Neural crest cell (in vitro differentiated cells): ENCODE measurements at regions not wholly inside any gene's neighbourhood (a gene's known extent, or its start where the extent isn't known, plus 50 kb on each side); places are given as distances from the start of the nearest gene placed in this dataset.

ENCODE experiments used
- DNase-seq: peaks from one replicate; pipeline ENCODE4 v3.0.0; 2021; ENCODE audit warnings: low read depth, mixed read lengths, low spot score
- H3K27ac Mint-ChIP-seq: one replicate; pipeline ENCODE4 v1.8.0; 2021; ENCODE audit warnings: mild to moderate bottlenecking, mixed read lengths; ENCODE audit not compliant: unreplicated experiment
- H3K27me3 Mint-ChIP-seq: 2 replicates; pipeline ENCODE4 v1.8.0; 2021; ENCODE audit warnings: low read depth, mild to moderate bottlenecking, mixed read lengths
- H3K36me3 Mint-ChIP-seq: 2 replicates; pipeline ENCODE4 v1.8.0; 2021; ENCODE audit warnings: low read depth, mild to moderate bottlenecking, mixed read lengths
- H3K4me1 Mint-ChIP-seq: 2 replicates; pipeline ENCODE4 v1.8.0; 2021; ENCODE audit warnings: mixed read lengths
- H3K4me3 Mint-ChIP-seq: one replicate; pipeline ENCODE4 v1.8.0; 2021; ENCODE audit warnings: mild to moderate bottlenecking, mixed read lengths
- H3K9me3 Mint-ChIP-seq: 2 replicates; pipeline ENCODE4 v1.8.0; 2021; ENCODE audit warnings: mixed read lengths
- CTCF ChIP-seq: fragments of 200-600 bp; sonication (generic); conservative IDR thresholded peaks from 2 replicates; pipeline ENCODE4 v1.5.0; 2021; ENCODE audit warnings: antibody characterized with exemption, mild to moderate bottlenecking

- Mint-ChIP-seq H3K9me3 (no peaks in the 10 kb centered on the region), H3K27ac (no peak overlapping the region), H3K36me3 (no peaks in the 10 kb centered on the region), H3K4me3 (no peak overlapping the region), H3K4me1 (no peaks in the 10 kb centered on the region), H3K27me3 (peaks cover 54% of the 10 kb centered on the region)
- no peak for DNase-seq
- TF ChIP-seq CTCF, result no peak
Measured at GRCh38 chr10:123570051-123570897, 95.9 kb upstream of the GPR26 start.

DNA sequence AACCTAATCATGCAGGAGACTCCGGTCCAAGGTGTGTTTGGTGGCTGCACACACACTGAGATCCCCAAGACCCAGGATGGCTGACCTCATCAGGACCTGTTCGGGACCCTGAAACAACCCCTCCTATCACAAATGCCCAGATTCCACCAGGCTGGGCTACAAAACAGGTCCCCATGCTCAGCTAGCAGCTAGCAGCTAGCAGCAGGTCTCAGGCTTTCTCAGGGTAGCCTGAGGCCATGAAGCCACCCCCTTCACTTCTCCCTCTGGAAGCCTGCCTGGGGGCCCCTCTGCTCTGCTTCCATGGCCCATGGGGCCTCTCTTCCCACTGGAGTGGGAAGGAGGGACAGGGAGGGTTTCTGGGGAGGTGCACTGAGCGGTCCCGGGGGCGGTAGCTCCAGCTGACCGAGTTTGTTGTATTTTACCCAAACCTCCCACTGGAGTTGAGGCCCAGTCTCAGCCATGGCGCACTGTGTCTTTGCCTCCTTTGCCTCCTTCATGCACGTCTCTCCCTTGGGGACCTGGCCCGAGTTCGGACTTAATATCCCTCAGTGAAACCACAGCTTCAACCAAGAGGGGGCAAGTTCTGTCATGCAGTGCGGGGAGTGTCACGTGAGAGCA, 95.1 kb upstream of the GPR26 start:
- no peak for DNase-seq
- peaks cover 53% of the 10 kb centered on the region for H3K27me3 Mint-ChIP-seq

DNA sequence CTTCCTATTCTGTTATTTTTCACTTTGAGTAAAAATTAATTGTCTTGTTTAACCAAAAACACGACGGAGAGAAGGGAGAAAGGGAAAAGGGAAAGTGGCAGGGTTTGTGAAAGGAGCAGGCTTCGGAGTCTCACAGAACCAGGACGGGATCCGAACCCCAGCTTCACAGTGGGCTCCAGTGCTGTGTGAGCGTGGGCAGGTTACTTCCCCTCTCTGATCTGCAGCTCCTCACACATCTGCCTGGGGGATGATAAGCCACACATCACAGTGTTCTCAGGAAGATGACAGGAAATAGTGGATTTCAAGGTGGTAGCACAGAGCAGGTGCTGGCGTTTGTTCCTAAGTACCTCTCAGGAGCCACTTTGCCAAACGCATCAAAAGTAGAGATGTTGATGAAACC, 94.2 kb upstream of the GPR26 start:
- Mint-ChIP-seq H3K27ac (peak overlapping the region; percentile 35), H3K4me1 (no peaks in the 10 kb centered on the region), H3K36me3 (no peaks in the 10 kb centered on the region), H3K27me3 (peaks cover 60% of the 10 kb centered on the region), H3K4me3 (no peak overlapping the region), H3K9me3 (no peaks in the 10 kb centered on the region)
- TF ChIP-seq CTCF, result no peak
- DNase-seq, result no peak

More for the DNA sequence above, 95.1 kb upstream of the GPR26 start:
- Mint-ChIP-seq H3K9me3 (no peaks in the 10 kb centered on the region), H3K36me3 (no peaks in the 10 kb centered on the region), H3K4me3 (no peak overlapping the region), H3K27ac (no peak overlapping the region), H3K4me1 (no peaks in the 10 kb centered on the region)
- TF ChIP-seq CTCF, result no peak

- TF ChIP-seq CTCF, result peak; percentile 71
- Mint-ChIP-seq H3K36me3 (no peaks in the 10 kb centered on the region), H3K27me3 (peaks cover 63% of the 10 kb centered on the region), H3K4me1 (no peaks in the 10 kb centered on the region), H3K4me3 (no peak overlapping the region), H3K27ac (no peak overlapping the region), H3K9me3 (no peaks in the 10 kb centered on the region)
- peak; percentile 49 for DNase-seq
Measured at GRCh38 chr10:123573236-123574108, 92.7 kb upstream of the GPR26 start.

DNA sequence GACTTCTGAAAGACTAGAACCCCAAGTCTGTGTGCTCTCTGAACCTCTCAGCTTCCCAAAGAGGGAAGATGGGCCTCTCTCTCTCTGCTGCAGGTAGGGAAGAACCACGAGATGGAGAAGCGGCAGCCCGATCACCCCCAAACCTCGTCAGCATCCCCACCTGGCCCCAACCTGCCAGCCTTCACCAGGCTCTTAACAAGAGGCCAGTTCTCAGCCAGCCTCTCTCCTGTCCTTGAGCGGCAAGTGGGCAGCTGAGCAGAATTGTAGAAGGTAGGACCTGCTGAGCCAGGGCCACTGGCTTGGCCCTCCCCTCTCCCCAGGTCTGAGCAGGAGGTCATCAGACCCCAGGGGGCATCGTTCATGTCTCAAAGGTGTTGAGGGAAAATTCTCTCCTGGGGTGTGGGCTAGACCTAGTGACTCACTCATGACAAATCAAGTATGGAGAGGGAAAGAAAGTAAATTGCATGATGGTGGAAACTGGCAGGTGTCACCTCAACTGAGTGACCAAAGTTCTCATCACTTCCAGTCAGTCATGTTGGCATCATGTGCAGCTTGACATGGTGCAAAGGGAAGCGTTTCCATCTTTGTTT, 92.0 kb upstream of the GPR26 start:
- no peak for TF ChIP-seq CTCF
- no peak overlapping the region for H3K27ac Mint-ChIP-seq
- no peaks in the 10 kb centered on the region for H3K4me1 Mint-ChIP-seq
- H3K27me3 Mint-ChIP-seq, result peaks cover 70% of the 10 kb centered on the region
- no peak for DNase-seq
- H3K36me3 Mint-ChIP-seq, result no peaks in the 10 kb centered on the region
- no peaks in the 10 kb centered on the region for H3K9me3 Mint-ChIP-seq
- no peak overlapping the region for H3K4me3 Mint-ChIP-seq
